Kasumi-1 (cell line): ENCODE measurements at regions not wholly inside any gene's neighbourhood (a gene's known extent, or its start where the extent isn't known, plus 50 kb on each side); places are given as distances from the start of the nearest gene placed in this dataset.
"Not testable (repeated sequence)": the region's sequence is repeated elsewhere in the genome, so short reads cannot be mapped to it uniquely, and the experiment has no call there.

ENCODE experiments used
- DNase-seq, 2 experiments: peaks; one replicate each; lab custom pipeline; 2025; lab: John Stamatoyannopoulos, UW

- DNase-seq = no peak
Observed at GRCh38 chr5:179409806-179410205, 64.5 kb upstream of the ADAMTS2 start.

GRCh38 chr5:179408611-179409010 is 63.4 kb upstream of the ADAMTS2 start:
- no peak for DNase-seq

GRCh38 chr5:179407191-179408175 is 62.2 kb upstream of the ADAMTS2 start:
- DNase-seq = no peak

DNA sequence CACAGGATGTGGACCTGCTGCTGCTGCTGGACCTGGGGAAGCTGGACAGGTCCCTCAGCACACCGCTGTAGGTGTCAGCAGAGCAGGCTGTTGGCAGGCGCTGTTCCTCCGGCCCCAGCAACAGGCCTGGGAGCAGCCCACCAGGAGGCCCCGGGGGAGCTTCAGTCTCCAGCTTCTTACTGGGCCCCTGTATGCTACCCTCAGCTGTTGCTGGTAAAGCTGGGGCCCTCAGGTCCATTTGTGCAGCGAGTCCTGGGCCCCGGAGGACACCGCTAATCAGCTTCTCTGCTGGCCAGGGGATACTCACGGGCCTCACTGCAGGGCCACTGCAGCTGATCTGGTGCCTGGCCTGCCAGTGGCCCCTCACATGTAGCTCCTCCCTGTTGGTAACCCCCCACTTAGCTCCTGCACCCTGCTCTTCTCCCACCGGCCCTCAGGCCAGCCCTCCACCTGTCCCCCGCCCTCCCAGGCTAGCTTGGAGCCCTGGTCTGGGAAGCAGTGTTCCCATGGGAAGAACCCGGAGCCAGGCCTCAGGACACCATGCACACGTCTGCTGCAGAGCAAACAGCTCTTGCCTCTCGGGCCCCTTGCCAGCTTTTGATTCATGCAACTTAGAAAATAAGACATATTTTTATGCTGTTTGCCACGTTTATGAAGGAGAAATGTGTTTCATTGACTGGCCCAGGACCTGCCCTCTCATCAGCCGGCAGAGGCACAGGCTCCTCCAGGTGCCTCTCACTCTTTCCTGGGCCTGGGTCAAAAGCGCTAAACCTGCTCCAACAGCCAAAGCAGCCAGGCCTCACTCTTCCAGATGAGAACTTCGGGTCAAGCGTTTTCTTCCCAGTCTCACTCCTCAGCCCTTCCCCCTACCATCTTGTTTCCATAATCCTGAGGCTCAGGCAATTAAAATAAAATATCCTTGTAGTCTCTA is 61.0 kb upstream of the ADAMTS2 start:
- DNase-seq = no peak

GRCh38 chr5:179405426-179406030 is 60.3 kb upstream of the ADAMTS2 start:
- no peak for DNase-seq

GRCh38 chr5:179405054-179405416 is 59.8 kb upstream of the ADAMTS2 start:
- no peak for DNase-seq

GRCh38 chr5:179404321-179405053 is 59.2 kb upstream of the ADAMTS2 start:
- no peak for DNase-seq

- DNase-seq = no peak
Observed at GRCh38 chr5:179403426-179404147, 58.3 kb upstream of the ADAMTS2 start.

DNA sequence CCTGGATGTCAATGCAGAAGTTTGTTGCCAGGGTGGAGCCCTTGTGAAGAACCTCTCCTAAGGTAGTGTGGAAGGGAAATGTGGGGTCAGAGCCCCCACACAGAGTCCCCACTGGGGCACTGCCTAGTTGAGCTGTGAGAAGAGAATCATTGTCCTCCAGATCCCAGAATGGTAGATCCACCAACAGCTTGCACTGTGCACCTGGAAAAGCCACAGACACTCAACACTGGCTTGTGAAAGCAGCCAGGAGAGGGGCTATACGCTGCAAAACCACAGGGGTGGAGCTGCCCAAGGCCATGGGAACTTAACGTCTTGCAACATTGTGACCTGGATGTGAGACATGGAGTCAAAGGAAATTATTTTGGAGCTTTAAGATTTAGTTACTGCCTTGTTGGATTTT is 55.2 kb upstream of the ADAMTS2 start:
- DNase-seq = not testable (repeated sequence)

GRCh38 chr5:179400020-179400419 is 54.8 kb upstream of the ADAMTS2 start:
- no peak for DNase-seq

- DNase-seq = not testable (repeated sequence)
Observed at GRCh38 chr5:179399327-179399726, 54.1 kb upstream of the ADAMTS2 start.

DNA sequence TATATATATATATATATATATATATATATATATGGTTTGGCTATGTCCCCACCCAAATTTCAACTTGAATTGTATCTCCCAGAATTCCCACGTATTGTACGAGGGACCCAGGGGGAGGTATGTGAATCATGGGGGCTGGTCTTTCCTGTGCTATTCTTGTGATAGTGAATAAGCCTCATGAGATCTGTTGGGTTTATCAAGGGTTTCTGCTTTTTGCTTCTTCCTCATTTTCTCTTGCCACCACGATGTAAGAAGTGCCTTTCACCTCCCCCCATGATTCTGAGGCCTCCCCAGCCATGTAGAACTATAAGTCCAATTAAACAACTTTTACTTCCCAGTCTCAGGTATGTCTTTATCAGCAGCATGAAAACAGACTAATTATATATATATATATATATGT is 52.3 kb upstream of the ADAMTS2 start:
- DNase-seq = peak; percentile 1 to 12
